ENCODE measurements at regions not wholly inside any gene's neighbourhood (a gene's known extent, or its start where the extent isn't known, plus 50 kb on each side); places are given as distances from the start of the nearest gene placed in this dataset.

GRCh38 chr1:55574691-55575225 is 359.6 kb upstream of the USP24 start:
- DNase-seq (ENCODE audit: low spot score), result no peak
- Mint-ChIP-seq H3K4me1 (ENCODE audit: low read depth in 2 of 2) (no peaks in the 10 kb centered on the region), H3K27me3 (peaks cover 15 to 18% of the 10 kb centered on the region in 2 donors), H3K36me3 (no peaks in the 10 kb centered on the region), H3K9me3 (no peaks in the 10 kb centered on the region), H3K4me3 (no peak overlapping the region), H3K27ac (no peak overlapping the region)
- ATAC-seq, result no peak

GRCh38 chr1:55572878-55573734 is 357.9 kb upstream of the USP24 start:
- peaks cover 18 to 23% of the 10 kb centered on the region in 2 donors for H3K27me3 Mint-ChIP-seq
- ATAC-seq, result no peak
- H3K4me3 Mint-ChIP-seq, result no peak overlapping the region
- no peak overlapping the region for H3K27ac Mint-ChIP-seq
- H3K36me3 Mint-ChIP-seq, result no peaks in the 10 kb centered on the region
- H3K4me1 Mint-ChIP-seq (ENCODE audit: low read depth in 2 of 2), result peaks cover 0 to 2% of the 10 kb centered on the region in 2 donors
- no peak for DNase-seq (ENCODE audit: low spot score)
- no peaks in the 10 kb centered on the region for H3K9me3 Mint-ChIP-seq

GRCh38 chr1:55571767-55572166 is 356.6 kb upstream of the USP24 start:
- no peak overlapping the region for H3K27ac Mint-ChIP-seq
- H3K4me1 Mint-ChIP-seq (ENCODE audit: low read depth in 2 of 2), result peaks cover 0 to 2% of the 10 kb centered on the region in 2 donors
- H3K27me3 Mint-ChIP-seq, result peaks cover 15 to 21% of the 10 kb centered on the region in 2 donors
- H3K4me3 Mint-ChIP-seq, result no peak overlapping the region
- H3K9me3 Mint-ChIP-seq, result no peaks in the 10 kb centered on the region
- ATAC-seq (no peak), DNase-seq (ENCODE audit: low spot score) (no peak)
- no peaks in the 10 kb centered on the region for H3K36me3 Mint-ChIP-seq

- Mint-ChIP-seq H3K9me3 (no peaks in the 10 kb centered on the region), H3K36me3 (no peaks in the 10 kb centered on the region), H3K27ac (no peak overlapping the region), H3K4me3 (no peak overlapping the region), H3K4me1 (ENCODE audit: low read depth in 2 of 2) (peaks cover 0 to 2% of the 10 kb centered on the region in 2 donors), H3K27me3 (peaks cover 17 to 28% of the 10 kb centered on the region in 2 donors)
- DNase-seq (ENCODE audit: low spot score) (no peak), ATAC-seq (no peak)
Measured at GRCh38 chr1:55569417-55569816, 354.3 kb upstream of the USP24 start.

GRCh38 chr1:55568732-55569131 is 353.6 kb upstream of the USP24 start:
- no peaks in the 10 kb centered on the region for H3K9me3 Mint-ChIP-seq
- no peak for ATAC-seq
- H3K4me3 Mint-ChIP-seq, result no peak overlapping the region
- H3K27ac Mint-ChIP-seq, result no peak overlapping the region
- H3K4me1 Mint-ChIP-seq (ENCODE audit: low read depth in 2 of 2), result peaks cover 0 to 2% of the 10 kb centered on the region in 2 donors
- H3K27me3 Mint-ChIP-seq, result peaks cover 20 to 28% of the 10 kb centered on the region in 2 donors
- H3K36me3 Mint-ChIP-seq, result no peaks in the 10 kb centered on the region
- no peak for DNase-seq (ENCODE audit: low spot score)

GRCh38 chr1:55560266-55560665 is 345.1 kb upstream of the USP24 start:
- H3K27ac Mint-ChIP-seq, result no peak overlapping the region
- no peaks in the 10 kb centered on the region for H3K4me1 Mint-ChIP-seq (ENCODE audit: low read depth in 2 of 2)
- H3K9me3 Mint-ChIP-seq, result no peaks in the 10 kb centered on the region
- no peak for ATAC-seq
- H3K27me3 Mint-ChIP-seq, result peaks cover 0 to 5% of the 10 kb centered on the region in 2 donors
- no peak overlapping the region for H3K4me3 Mint-ChIP-seq
- H3K36me3 Mint-ChIP-seq, result no peaks in the 10 kb centered on the region
- no peak for DNase-seq (ENCODE audit: low spot score)

GRCh38 chr1:55559842-55560241 is 344.7 kb upstream of the USP24 start:
- no peak for ATAC-seq
- Mint-ChIP-seq H3K4me3 (no peak overlapping the region), H3K9me3 (no peaks in the 10 kb centered on the region)

GRCh38 chr1:55559161-55559611 is 344.0 kb upstream of the USP24 start:
- no peak for DNase-seq (ENCODE audit: low spot score)
- no peaks in the 10 kb centered on the region for H3K9me3 Mint-ChIP-seq
- ATAC-seq, result no peak
- H3K4me1 Mint-ChIP-seq (ENCODE audit: low read depth in 2 of 2), result no peaks in the 10 kb centered on the region
- H3K27ac Mint-ChIP-seq, result no peak overlapping the region
- no peak overlapping the region for H3K4me3 Mint-ChIP-seq
- no peaks in the 10 kb centered on the region for H3K36me3 Mint-ChIP-seq
- H3K27me3 Mint-ChIP-seq, result peaks cover 0 to 5% of the 10 kb centered on the region in 2 donors

More at GRCh38 chr1:55559842-55560241, 344.7 kb upstream of the USP24 start:
- Mint-ChIP-seq H3K4me1 (ENCODE audit: low read depth in 2 of 2) (no peaks in the 10 kb centered on the region), H3K27me3 (peaks cover 0 to 5% of the 10 kb centered on the region in 2 donors), H3K36me3 (no peaks in the 10 kb centered on the region), H3K27ac (no peak overlapping the region)
- no peak for DNase-seq (ENCODE audit: low spot score)

- no peaks in the 10 kb centered on the region for H3K4me1 Mint-ChIP-seq (ENCODE audit: low read depth in 2 of 2)
- H3K27me3 Mint-ChIP-seq, result peaks cover 0 to 2% of the 10 kb centered on the region in 2 donors
- H3K4me3 Mint-ChIP-seq, result no peak overlapping the region
- H3K9me3 Mint-ChIP-seq, result no peaks in the 10 kb centered on the region
- no peak overlapping the region for H3K27ac Mint-ChIP-seq
- H3K36me3 Mint-ChIP-seq, result no peaks in the 10 kb centered on the region
- DNase-seq (ENCODE audit: low spot score) (no peak), ATAC-seq (no peak)
Measured at GRCh38 chr1:55558515-55558914, 343.4 kb upstream of the USP24 start.

GRCh38 chr1:55555956-55556725 is 341.0 kb upstream of the USP24 start:
- no peak overlapping the region for H3K27ac Mint-ChIP-seq
- no peak for ATAC-seq
- no peaks in the 10 kb centered on the region for H3K4me1 Mint-ChIP-seq (ENCODE audit: low read depth in 2 of 2)
- no peaks in the 10 kb centered on the region for H3K27me3 Mint-ChIP-seq
- no peak for DNase-seq (ENCODE audit: low spot score)
- H3K4me3 Mint-ChIP-seq, result no peak overlapping the region
- H3K9me3 Mint-ChIP-seq, result no peaks in the 10 kb centered on the region
- H3K36me3 Mint-ChIP-seq, result no peaks in the 10 kb centered on the region

GRCh38 chr1:55554611-55555010 is 339.4 kb upstream of the USP24 start:
- H3K36me3 Mint-ChIP-seq, result no peaks in the 10 kb centered on the region
- H3K27me3 Mint-ChIP-seq, result no peaks in the 10 kb centered on the region
- ATAC-seq (no peak), DNase-seq (ENCODE audit: low spot score) (no peak)
- H3K4me1 Mint-ChIP-seq (ENCODE audit: low read depth in 2 of 2), result no peaks in the 10 kb centered on the region
- no peak overlapping the region for H3K4me3 Mint-ChIP-seq
- H3K9me3 Mint-ChIP-seq, result no peaks in the 10 kb centered on the region
- H3K27ac Mint-ChIP-seq, result no peak overlapping the region

- Mint-ChIP-seq H3K36me3 (no peaks in the 10 kb centered on the region), H3K27ac (no peak overlapping the region), H3K4me3 (no peak overlapping the region)
Measured at GRCh38 chr1:55552636-55553035, 337.5 kb upstream of the USP24 start.

GRCh38 chr1:55547405-55547804 is 332.2 kb upstream of the USP24 start:
- Mint-ChIP-seq H3K4me1 (ENCODE audit: low read depth in 2 of 2) (no peaks in the 10 kb centered on the region), H3K9me3 (no peaks in the 10 kb centered on the region), H3K27me3 (peaks cover 10 to 12% of the 10 kb centered on the region in 2 donors), H3K27ac (no peak overlapping the region), H3K36me3 (no peaks in the 10 kb centered on the region), H3K4me3 (no peak overlapping the region)
- DNase-seq (ENCODE audit: low spot score), result no peak
- ATAC-seq, result no peak

More at GRCh38 chr1:55552636-55553035, 337.5 kb upstream of the USP24 start:
- no peak for DNase-seq (ENCODE audit: low spot score)
- H3K27me3 Mint-ChIP-seq, result peaks cover 0 to 5% of the 10 kb centered on the region in 2 donors
- ATAC-seq, result no peak
- H3K9me3 Mint-ChIP-seq, result no peaks in the 10 kb centered on the region
- H3K4me1 Mint-ChIP-seq (ENCODE audit: low read depth in 2 of 2), result no peaks in the 10 kb centered on the region

GRCh38 chr1:55546553-55546952 is 331.4 kb upstream of the USP24 start:
- Mint-ChIP-seq H3K27ac (no peak overlapping the region), H3K4me1 (ENCODE audit: low read depth in 2 of 2) (no peaks in the 10 kb centered on the region), H3K9me3 (no peaks in the 10 kb centered on the region), H3K27me3 (peaks cover 10 to 12% of the 10 kb centered on the region in 2 donors), H3K36me3 (no peaks in the 10 kb centered on the region), H3K4me3 (no peak overlapping the region)
- ATAC-seq, result no peak
- no peak for DNase-seq (ENCODE audit: low spot score)
